ENCODE measurements at regions not wholly inside any gene's neighbourhood (a gene's known extent, or its start where the extent isn't known, plus 50 kb on each side); places are given as distances from the start of the nearest gene placed in this dataset.

DNA sequence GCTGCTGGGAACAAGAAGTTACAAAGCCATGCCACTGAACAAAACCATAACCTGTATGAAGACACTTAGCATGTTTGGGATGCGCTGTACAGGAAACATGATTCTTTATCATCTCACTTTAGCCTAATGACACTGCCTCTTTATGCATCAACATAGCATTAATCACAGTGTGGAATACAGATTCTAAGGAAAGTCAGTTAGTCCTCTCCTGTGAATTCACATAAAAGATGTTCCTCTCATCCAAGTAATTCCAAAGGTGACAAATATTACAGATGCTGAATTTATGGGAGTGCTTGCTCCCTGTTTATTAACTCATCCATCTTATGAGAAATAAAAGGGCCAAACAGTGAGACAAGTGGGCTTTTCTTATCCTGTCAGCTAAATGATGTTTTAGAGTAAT lies 1677.7 kb downstream of the EFNA5 start:
- DNase-seq (ENCODE audit: low spot score): no peak

DNA sequence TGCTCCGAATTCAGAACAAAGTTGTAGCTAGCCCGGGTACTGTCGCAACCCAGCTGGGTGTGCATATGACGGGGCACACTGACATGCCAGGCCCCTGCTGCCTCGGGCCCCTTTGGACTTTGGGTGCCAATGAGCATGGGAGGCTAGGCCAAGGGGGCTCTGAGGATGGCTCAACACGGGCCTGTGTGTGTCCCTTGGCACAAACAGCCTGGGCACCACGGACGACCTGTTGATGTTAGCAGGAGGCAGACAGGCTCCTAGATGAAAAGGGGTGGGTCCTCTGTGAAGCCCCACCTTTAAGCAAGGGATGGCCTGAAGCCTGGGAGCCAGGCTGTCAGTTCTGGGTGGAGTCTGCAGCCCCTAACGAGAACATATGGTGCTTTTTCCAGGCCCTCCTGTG lies 1688.2 kb downstream of the EFNA5 start:
- DNase-seq (ENCODE audit: low spot score): no peak

DNA sequence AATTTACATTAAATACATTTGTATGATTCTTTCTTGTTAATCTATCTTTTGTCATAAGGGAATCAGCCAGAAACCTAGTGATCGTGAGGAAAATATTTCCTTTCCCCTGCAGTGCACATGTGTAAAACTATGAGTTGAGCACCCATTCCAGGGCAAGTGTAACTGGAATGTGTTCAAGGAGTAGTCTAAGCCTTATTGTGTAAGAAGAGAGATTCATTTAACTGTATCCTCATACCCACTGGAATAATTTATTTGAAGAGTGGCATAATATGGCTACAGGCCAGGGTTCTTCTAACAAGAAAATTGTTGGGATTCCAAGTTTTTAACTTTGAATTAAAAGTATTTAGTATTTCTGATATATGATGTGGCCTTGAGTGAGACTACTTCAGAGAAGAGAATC lies 1692.7 kb downstream of the EFNA5 start:
- DNase-seq (ENCODE audit: low spot score): no peak

DNA sequence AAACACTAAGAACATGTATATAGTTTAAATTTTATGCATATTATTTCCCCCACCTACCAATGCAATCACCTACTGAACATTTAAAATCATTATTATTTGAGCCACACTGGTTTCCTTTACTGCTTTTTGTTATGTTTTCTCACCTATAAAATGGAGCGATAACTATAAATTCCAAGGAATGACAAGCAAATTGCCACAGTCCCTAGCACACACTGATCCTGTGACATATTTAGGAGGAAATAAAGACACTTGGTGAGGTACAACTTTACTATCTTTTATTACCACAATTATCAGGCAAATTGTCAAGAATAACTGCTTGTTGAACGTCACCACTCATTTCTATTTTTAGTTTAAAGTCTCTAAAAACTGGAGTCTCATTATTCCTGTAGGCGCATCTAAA lies 1693.6 kb downstream of the EFNA5 start:
- DNase-seq (ENCODE audit: low spot score): no peak

DNA sequence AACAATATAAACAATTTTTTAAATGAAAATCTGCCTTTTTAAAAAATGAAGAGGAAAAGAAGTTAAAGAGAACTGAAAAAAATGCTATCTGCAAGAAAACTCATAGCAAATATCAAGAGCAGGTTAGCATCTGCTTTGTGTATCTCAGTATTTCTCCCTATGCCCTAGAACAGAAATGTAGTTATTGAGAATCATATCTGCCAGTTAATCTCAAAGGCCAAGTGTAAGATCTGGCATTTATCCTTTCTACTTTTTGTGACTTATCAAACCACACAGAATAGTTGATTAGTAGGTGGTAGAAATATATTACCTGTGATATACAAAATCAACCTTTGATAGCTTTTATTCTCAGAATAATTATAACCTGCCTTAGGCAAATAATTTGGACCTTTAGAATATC lies 1699.8 kb downstream of the EFNA5 start:
- DNase-seq (ENCODE audit: low spot score): no peak

DNA sequence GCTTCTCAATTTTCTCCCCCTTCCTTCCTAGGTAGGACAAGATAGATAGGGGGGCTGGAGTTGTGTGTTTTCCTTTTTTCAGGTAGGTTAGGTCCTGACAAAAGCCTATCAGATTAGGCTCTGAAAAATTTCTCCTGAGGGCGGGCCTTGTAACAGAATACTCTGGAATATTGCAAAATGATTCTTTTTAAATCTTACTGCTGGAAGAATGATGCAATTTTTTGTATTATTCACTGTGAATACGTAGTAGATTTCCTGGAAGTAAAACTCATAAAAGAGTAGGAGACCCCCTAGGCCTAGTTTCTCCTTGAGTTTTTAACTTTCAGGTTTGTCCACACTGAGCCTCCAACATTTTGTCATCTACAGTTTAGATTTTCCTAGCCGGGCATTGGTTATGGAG lies 1701.8 kb downstream of the EFNA5 start:
- DNase-seq (ENCODE audit: low spot score): no peak

DNA sequence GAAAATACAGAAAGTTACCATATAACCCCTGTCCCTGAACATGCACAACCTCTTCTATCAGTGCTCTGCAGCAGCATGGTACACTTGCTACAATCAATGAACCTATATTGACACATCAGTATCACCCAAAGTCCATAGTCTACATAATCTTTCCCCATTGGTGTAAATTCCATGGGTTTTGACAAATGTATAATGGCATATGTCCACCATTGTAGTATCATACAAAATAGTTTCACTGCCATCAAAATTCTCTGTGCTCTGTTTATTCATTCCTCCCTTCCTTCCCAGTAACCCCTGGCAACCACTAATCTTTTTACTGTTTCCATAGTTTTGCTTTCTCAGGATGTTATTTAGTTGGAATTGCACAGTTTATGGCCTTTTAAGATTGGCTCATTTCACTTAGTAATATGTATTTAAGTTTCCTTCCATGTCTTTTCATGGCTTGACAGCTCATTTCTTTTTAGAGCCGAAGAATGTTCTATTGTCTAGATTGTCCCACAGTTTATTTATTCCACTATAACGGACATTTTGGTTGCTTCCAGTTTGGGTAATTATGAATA lies 1707.0 kb downstream of the EFNA5 start:
- DNase-seq (ENCODE audit: low spot score): no peak

DNA sequence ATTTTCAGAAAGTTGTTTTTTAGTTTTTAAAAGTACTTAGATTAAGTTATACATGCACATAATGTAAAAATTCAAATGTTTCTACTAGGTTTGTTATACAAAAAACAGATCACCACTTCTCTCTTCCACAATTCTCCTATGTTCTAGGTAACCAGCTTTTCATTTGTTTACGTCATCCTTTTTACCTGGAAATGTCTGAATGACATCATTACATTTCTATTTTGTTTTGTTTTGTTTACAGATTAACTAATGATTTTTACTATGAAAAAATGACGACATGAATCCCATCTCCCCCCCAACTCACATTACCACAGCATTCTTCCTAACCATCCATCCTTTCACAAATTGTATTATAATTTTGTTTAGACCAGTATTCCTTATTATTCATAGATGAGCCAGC lies 1709.2 kb downstream of the EFNA5 start:
- DNase-seq (ENCODE audit: low spot score): peak; percentile 18

DNA sequence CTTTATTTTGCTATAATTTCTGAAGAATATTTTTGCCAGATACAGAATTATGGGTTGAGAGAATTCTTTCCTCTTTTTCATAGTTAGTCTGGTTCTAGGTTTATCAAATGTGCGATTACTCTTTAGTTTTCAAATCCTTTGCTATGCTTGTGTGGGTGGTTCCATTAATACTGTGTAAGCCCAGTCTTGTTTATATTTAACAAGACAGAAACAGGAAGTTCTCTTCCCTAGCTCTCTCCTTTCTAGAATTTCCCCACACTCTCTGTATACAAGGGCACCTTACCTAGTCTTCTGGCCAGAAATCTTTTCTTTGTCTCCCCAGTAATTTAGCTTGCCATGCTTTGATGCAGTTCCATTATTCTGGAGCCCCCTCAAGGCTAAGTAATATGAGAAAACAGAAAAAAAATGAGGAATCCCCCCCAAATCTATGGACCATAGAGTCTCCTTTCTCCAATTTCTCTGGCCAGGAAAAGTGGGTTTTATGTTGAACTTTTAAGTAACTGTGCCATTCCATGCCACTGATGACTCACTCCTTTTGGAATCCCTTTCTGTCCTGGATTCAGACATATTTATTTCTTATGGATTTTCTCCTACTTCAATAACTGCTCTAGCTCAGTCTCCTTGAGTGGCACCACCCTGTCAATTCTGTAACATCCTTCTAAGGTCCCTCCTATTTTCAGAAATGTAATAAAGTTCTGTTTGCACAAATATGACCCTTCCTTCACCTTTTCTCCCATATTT lies 1714.1 kb downstream of the EFNA5 start:
- DNase-seq (ENCODE audit: low spot score): peak; percentile 37

DNA sequence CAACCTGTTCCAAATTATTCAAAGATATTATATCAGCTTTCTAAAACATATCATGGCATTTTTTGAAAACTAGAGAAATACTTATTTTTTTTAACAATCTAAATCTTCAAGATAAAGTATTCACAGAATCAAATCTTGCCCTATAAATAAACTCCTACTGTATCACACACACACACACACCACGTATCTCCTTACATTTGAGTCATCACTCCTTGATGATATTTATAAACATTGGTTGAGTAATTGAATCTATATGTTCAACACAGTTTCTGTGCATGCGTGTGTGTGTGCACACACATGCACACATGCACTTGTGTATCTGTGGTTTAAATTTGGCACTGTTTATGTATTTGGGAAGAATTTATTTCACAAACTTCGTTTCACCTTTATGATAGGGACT lies 1716.4 kb downstream of the EFNA5 start:
- DNase-seq (ENCODE audit: low spot score): no peak

DNA sequence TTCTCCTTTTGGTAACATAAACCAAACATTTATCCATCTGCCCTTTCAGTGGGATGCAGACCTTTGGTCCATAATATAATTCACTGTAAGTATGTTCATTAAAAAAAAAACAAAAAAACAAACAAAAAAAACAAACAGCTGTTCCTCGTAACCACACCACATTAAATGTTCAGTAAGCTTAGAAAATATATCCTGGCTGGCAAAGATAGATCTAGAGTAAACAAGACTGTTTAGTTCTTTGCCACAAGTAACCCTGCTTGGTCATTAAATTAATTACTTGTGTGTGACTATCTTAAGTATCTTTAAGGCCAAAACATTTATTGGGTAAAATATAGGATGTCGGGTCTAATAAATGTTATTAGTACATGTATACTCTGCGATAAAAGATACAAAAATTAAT lies 1717.1 kb downstream of the EFNA5 start:
- DNase-seq (ENCODE audit: low spot score): no peak

DNA sequence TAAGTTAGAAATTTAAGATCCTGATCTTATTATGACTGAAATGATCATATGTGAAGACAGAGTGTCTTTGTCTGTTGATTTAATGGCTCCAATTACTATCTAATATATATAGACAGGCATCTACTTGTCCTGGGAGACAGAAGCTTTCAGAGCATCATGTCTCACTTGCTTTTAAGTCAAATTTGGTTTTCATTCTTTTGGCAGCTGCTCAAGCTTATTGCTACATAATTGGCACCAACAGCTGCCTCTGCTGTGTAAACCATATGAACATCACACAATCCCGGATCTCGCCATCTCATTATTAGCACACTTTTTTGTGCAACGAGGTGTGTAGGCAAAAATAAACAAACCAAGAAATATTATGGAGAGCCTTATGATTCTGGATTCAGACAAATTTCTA lies 1717.9 kb downstream of the EFNA5 start:
- DNase-seq (ENCODE audit: low spot score): no peak

DNA sequence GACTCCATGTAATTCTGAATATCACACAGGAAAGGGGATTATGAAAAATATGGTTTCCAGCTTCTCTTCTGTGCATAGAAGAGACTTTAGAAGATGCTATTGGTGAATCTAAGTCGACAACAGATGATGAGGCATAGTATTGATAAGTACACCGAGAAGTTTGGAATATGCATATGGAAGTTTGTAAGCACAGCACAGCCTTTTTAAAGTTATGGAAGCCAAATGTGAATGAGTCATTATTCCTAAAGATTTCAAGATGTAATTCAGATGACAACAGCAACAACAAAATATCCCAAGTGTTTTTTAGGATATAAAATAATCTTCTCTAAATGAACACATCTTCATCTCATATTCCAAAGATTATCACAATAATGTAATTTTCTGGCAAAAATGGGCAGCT lies 1723.3 kb downstream of the EFNA5 start:
- no peak for DNase-seq (ENCODE audit: low spot score)

DNA sequence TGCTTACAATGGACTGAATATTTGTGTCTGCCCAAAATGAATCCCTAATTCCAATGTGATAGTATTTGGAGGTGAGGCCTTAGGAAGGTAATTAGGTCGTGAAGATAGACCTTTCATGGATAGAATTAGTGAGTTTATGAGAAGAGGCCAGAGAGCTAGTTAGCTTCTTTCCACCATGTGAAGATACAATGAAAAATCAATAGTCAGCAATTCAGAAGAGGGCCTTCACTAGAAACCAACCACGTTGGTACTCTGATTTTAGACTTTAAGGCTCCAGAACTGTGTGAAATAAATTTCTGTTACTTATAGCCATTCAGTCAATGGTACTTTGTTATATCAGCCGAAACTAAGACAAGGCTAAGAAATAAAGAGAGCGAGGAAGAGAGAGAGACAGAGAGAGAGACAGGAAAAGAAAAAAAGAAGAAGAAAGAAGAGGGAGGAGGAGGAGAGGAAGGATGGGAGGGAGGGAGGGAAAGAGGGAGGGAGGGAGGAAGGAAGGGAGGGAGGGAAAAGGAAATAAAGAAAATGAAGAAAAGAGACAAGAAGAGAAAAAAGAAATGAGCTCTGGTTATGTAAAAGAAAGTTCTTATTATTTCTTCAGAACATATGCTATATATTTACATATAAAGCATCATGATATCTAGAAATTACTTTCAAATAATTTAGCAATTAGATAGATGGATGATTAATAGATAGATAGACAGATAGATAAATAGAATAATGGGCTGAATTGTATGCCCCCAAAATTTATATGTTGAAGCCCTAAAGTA lies 1725.3 kb downstream of the EFNA5 start:
- no peak for DNase-seq (ENCODE audit: low spot score)

DNA sequence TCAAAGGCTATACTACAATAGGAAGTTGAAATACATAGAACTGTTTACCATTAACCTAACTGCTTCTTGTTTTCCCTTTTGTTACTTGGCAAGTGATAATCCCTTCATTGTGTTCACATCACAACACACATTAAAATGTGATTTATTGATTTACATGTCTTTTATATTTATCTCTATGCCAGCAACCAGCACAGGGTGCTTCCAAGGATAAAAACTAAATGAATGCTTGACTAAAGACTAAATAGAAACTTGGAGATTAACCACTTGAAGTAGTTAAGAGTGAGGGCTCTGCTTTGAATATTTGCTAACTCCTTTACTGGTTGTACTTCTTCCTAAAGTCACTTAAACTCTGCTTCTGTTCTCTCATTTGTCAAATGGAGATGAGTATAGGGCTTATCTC lies 1730.6 kb downstream of the EFNA5 start:
- DNase-seq (ENCODE audit: low spot score): no peak

DNA sequence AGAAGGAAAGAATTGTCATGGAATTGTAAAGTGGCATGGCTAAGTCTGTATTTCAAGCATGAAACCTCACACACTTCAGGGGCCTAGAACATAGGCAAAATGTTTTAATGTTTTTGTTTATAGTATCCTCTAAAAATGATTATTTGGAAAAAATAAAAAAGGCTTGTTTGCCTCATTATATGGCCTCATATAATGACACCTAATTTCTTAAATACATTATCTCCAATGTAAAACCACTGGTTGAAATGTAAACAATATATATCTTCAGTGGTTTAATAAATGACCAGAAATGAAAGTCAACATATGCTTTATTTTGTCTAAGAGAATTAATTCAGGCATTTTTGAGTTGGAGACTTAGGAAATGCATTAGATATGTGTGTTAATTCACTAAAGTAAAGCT lies 1736.6 kb downstream of the EFNA5 start:
- DNase-seq (ENCODE audit: low spot score): no peak

DNA sequence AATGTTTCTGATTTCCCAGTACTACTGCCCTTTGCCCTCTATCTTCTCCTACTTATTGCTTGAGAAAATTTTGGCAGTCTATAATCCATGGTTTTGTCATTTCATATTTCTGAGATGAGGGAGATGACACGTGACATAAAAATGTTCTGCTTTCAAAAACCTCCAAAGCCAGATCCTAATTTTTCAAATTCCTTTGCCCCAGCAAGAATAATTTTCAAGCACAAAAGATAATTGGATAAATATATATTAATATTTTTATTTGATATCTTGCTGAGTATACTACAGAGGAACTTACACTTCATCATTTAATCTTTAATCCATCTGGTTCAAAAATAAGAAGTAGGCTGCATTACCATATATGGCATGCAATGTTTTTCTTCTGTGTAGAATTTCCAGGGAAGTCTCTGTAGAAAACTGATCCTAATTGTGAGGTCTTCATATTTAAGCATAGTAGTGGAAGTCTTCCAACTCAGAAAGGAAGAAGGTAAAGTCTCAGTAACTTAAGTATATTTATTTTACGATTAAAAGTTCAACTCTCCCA lies 1738.8 kb downstream of the EFNA5 start:
- DNase-seq (ENCODE audit: low spot score): no peak

DNA sequence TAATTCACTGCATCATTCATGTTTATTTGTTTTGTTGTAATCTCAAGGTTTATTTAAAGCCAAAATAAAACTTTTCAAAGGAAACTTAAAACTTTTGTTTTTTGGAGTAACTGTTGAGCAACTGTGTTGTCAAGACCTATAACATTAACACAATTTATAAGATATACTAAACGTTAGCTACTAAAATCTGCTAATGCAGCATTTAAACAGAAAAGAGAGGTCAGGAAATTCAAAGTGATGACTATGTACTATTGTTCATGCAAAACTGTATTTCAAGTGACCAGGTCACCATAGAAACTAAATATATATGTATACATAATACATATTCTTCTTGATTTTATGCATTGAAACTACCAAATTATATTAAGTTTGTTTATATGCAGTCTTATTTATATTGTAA lies 1740.9 kb downstream of the EFNA5 start:
- no peak for DNase-seq (ENCODE audit: low spot score)

DNA sequence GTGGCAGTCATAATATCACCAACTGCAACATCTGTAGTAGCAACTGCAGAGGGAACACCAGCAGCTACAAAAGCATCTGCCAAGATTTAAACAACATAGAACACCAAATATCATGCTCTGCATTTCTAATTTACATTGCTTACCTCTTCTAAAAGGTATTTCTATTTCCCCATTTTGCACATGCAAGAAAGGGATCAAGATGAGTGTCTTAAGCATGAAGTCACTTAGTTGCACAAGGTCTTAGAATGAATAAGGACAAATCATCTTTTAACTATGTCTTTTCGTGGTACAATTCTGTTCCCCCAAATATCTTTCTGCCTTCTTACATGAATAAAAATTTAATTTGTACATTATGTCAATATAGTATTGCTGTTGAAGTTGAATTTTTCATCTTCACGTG lies 1746.4 kb downstream of the EFNA5 start:
- DNase-seq (ENCODE audit: low spot score): peak; percentile 48

DNA sequence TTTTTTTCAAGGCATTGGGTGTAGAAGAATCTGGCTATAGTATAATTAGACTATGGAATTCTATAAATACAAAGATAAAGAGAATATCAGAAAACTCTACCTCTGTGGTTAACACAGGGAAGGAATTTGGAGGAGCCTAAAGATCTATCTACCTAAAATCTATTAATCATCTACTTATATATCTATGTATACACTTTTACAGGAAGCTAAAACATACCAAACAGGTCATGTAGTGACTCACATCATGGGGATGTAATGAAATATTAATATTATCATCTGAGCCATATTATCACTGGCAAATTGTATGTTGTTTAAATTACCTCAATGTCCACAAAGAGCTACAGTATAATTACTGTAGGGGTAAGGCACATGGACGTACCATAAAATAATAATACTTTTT lies 1748.2 kb downstream of the EFNA5 start:
- DNase-seq (ENCODE audit: low spot score): no peak

DNA sequence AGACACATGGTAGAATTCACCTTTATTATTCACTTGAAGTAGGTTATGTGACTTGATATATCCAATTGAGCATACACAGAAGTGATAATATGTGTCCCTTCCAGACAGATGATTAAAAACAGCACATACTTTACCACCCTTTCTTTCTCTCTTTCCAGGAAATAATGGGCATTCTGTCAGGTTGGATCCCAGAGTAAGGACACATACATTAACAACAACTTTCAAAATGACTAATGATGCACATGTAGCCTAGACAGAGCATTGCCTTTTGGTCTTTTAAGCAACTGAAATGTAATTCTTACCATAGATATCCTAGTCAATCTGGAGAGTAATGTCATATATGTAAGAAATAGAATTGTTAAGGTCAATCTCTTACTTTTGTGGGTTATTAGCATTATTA lies 1748.7 kb downstream of the EFNA5 start:
- DNase-seq (ENCODE audit: low spot score): no peak

DNA sequence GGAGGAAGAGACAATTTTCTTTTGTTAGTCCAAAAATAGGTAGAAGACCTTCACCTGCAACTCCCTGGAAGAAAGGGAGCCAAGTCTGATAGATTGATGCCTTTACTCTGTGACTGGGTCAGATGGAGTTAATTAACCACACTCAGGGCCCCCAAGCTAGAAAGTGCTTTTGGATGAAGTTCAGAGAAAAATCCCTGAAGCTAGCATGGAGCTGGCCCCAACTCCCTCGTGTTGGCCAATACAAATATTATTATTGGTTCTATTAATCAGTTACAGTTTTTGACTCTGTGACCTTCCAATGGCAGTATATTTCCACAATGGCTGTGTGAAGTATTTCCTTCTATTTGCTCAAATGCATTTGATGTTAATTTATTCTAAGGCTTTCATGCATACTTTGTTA lies 1753.5 kb downstream of the EFNA5 start:
- no peak for DNase-seq (ENCODE audit: low spot score)

DNA sequence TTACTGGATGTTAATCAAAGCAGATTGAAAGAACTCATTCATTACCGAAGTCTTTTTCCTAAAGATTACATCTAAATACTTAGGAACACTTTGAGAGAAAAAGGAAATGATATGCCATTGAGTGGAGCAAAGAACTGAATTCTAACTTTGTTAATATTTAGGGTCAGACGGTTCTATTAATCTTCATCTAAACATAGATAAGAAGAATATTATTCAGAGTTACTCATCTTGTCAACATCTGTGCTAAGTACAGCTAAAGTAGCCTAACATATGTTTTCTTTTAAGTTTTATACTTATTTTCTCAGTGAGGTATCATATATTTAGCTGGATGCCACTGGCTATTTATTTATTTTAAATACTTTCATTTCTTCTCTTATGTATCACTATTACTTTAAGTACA lies 1763.7 kb downstream of the EFNA5 start:
- no peak for DNase-seq (ENCODE audit: low spot score)
